Fibroblast of skin of abdomen (primary cell): ENCODE measurements at regions not wholly inside any gene's neighbourhood (a gene's known extent, or its start where the extent isn't known, plus 50 kb on each side); places are given as distances from the start of the nearest gene placed in this dataset.

Source experiments
- DNase-seq: peaks from one replicate; pipeline ENCODE4 v3.0.0-alpha.2; 2013

DNA sequence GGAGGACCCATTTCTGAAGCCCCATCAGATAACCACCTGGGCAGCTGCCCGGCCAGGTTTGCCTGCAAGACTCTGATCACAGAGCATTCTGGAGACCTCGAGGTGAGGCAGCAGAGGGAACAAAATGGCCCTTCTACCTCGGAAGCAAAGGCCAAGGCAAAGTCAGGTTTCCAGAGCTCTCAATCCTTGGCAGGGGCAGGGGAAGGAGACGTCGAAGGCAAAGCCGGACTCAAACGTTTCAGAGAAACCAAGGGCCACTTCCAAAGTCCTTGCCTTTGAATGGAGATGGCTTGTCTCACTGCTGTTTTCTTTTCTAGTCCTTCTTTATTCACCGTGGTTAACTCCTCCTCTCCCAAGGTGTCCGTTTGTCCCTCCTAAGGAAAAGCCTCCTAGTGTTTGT, 355.3 kb downstream of the SOX9 start:
- DNase-seq: no peak

DNA sequence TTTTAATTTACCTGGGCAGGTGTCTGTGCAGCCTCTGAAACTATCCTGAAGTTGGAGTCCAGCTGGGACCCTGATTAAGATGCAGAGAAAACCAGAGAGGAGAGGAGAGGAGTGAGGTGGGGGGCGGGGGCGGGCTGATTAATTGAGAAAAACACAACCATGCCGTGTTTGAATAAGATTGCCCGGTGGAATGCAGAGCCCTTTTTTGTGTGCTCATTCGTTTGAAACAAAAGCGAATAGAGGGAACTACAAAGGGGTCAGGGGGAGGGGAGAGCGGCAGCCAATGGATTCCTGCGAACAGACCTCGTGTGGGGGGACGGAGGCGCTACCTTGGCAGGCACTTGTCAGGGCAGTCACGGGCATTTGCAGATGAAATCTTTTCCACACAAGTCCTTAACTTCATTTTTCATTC, 355.8 kb downstream of the SOX9 start:
- no peak for DNase-seq

GRCh38 chr17:72477491-72477890, 356.7 kb downstream of the SOX9 start:
- DNase-seq: no peak

GRCh38 chr17:72479113-72479512, 358.3 kb downstream of the SOX9 start:
- DNase-seq: no peak

DNA sequence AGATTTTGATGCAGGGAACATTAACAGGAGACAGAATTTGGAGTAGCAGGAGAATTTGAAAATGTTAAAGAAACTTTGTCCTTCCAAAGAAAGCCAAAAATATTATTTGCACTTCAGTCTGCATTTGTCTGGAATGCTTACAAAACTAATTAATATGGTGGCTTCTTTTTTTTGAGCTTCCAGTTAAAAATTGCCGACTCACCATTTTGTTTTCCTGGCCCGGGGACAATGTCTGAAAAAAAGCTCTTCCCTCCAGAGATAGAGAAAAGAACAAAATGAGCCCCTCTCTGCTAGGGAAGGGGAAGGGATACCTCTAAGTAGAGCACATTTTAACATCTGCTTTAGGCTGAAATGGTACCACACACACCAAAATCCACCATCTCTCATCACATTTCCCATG, 360.8 kb downstream of the SOX9 start:
- DNase-seq: no peak

DNA sequence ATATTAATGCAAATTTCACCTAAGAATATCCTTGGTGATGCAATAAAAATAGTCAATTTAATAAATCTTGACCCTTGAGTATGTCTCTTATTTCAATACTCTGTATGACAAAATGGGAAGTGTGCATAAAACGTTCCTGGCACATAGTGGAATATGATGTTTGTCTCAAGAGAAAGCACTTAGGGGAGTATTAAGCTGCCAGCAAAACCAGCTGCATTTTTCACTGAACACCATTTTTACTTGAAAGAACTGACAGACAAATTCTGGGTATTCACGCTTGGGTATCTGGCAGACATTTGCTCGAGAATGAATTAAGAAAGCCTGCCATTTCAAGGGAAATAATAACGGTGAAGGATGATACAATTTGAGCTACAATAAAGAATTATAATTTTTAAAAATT, 364.8 kb downstream of the SOX9 start:
- DNase-seq: no peak

GRCh38 chr17:72486806-72487205, 366.0 kb downstream of the SOX9 start:
- DNase-seq: no peak

DNA sequence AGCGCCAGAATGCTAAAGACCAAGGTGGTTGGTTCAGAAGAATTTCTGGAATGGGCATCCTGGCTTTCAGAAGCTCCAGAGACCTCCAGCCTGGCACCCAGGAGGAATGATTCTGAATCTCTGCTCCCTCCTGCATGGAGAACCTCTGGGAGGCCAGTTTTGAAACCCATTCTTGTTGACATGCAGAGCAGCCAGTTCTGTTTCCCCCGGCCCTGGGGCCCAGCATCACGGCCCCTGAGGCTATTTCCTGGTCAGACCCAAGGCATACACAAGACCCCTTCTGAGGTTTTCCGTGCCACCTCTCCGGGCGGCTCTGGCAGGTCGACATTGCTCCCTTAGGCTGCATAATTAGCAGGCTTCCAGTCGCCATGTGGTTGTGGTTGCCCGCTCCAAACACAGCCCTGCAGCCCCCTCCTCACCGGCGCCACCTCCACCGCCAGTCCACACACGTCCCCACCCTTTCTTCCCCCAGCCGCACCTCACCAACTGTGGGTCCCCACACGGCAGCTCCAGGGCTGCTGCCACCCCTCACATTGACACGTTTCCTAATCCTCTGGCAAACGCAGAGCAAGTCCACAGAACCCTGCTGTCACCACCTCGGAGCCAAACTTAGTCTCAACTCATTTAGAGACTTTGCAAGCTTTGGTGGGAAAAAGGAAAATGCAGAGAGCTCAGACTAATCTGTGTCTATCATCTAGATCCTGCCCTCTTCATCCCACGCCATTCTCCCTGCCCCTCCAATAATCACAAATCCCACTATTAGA, 367.1 kb downstream of the SOX9 start:
- DNase-seq: no peak

DNA sequence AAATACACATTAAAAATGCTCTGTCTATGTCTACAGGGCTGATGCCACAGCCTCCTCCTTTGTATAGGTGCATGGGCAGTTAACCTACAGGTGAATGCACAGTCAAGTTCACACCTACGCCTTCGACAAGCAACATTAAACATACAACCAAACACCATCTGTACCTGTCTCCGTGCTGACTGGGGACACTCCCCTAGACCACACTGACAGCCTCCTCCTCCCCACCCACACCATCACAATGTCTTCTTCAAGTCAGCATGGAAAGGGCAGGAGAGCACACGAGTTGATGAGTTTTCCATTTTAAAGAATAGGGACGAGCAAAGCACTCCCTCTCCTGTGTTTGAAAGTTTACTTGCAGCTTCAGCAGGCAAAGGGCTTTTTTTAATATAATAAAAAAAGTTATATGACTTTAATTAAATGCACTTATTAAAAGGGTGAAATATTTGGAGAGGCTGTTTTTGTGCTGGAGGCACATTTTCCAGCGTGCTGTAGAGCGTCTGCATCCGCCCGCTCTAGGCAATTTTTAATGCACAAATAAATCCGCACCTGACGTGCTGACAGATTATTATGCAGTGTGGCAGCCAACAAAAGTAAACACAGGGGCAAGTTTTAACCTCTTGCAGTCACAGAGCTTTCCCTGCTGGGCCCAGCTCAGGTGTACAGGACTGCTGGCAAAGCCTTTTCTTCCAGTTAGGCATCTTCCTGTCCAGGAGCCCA, 367.9 kb downstream of the SOX9 start:
- no peak for DNase-seq

DNA sequence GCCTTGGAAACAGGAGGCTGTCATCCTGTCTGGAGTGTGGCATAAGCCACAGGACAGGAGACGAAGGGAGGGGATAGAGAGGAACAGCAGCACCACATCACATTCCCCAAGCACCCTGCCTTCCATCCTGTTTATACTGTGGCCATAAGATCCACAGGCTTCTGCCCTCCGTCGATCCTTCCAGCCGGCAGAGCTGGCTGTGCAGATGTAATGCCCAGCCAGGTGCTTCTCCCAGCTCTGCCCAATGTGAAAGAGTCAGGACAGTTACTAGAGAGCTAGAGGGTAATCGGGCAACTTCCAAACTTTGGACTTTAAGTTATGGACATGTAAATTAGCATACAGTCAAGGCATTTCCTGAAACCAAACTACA, 368.4 kb downstream of the SOX9 start:
- no peak for DNase-seq

GRCh38 chr17:72491102-72491501, 370.3 kb downstream of the SOX9 start:
- DNase-seq: no peak

GRCh38 chr17:72492494-72492893, 371.7 kb downstream of the SOX9 start:
- no peak for DNase-seq

DNA sequence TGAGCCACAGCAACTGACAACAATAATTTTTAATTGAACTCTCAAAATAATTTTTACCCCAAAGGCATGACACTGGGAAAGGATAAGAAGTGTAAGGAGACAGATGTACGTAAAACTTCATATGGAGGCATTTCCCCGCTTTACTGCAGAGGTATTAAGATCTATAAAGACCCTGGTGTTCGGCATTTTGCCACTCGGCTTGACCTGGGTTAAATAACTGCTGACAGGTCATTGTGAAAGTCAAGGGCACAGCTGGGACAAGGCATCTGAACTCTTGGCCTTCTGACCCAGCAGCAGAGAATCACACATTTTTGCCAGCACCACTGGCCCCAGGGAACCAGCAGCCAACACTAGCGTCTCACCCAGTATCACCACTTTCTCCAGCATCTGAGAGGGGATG, 372.1 kb downstream of the SOX9 start:
- DNase-seq: no peak

GRCh38 chr17:72494566-72494965, 373.7 kb downstream of the SOX9 start:
- no peak for DNase-seq

GRCh38 chr17:72496461-72496860, 375.6 kb downstream of the SOX9 start:
- DNase-seq: no peak

GRCh38 chr17:72497915-72498314, 377.1 kb downstream of the SOX9 start:
- no peak for DNase-seq

GRCh38 chr17:72498364-72499210, 377.8 kb downstream of the SOX9 start:
- DNase-seq: no peak

GRCh38 chr17:72501404-72502370, 380.9 kb downstream of the SOX9 start:
- peak; percentile 18 for DNase-seq

DNA sequence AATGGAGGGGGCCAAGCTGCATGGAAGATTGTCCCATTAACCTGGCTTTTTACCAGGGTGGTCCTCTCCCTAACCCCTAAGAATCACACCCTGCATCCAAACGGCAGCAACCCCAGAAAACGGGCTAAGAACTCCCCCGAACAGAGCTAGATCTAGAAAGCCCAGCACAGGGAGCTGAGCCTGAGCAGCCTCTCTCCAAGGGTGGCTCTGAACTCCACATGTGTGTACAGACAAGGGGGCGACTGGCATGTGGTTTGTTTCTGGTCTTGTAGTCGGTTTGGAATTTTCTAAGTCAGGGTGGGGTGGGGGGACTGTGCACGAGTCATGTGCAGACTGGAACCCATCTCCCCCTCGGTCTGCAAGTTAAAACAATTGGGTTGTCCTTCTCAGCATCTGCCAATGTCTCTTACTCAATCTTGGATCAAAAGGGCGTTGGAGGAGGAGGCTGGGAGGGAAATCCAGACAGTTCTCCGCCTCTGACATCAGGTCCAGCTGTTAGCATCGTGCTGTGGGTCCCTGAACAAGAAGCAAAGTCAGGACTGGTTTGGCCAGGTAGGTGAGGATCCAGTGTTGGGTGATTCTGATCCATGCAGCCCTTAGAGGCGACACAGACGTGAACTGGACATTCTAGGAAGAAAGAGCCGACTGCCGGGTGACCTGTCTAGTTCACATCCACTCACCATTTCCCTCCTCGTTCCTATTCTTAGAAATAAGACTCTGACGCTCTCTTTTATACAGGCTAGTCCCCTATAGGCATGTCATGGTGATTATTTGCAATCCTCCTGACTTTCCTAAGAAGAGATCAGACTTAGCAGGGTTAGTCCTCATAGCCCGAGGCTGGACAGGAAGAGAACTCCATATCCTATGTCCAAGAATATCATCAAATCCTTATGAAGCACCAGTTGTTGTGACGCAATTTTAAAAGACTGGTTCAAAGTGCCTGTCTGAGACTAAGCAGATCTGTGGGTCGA, 381.8 kb downstream of the SOX9 start:
- DNase-seq: peak; percentile 84

DNA sequence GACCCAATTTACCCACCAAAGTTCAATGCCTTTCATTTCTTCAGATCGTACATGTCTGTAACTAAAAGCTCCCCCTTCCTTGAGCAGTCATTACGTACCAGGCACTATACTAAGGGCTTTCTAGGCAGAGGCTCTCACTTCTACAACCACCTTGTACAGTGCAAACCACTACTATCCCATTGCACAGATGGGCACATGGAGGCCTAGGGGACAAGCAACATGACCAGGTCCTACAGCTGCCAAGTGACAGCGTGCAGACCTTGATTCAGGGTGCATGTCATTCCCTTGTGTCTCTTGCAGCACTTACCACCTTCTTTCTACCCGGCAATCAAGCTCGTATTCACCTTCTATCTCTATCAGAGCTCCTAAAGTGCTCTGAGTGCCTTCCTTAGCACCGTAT, 382.7 kb downstream of the SOX9 start:
- DNase-seq: no peak

- DNase-seq: no peak
Observed at GRCh38 chr17:72504783-72505182, 384.0 kb downstream of the SOX9 start.
